ENCODE measurements at regions not wholly inside any gene's neighbourhood (a gene's known extent, or its start where the extent isn't known, plus 50 kb on each side); places are given as distances from the start of the nearest gene placed in this dataset.

DNA sequence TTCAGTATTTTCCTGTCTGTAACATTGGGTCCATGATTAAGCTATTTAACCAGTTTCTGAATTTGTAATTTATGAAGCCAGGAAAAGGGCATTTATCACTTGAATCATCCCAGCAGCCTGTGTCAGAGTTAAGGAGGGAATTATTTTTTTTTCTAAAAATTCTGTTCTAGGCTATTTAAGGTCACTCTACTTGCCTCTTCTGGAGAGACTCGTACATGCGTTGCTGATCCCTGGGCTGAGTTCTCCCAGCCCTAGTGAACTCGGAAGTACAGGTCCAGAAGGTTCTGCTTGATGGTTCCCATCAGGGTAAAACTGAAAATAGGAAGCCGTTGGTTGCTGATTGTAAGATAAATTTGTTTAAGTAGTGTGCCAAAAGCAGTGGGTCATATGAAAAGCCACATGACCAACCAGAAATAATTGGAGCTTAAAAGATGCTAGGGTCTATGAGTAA lies 90.7 kb downstream of the GPR88 start:
- Histone ChIP-seq H3K9me3 (no peaks in the 10 kb centered on the region), H3K4me1 (peaks cover 8% of the 10 kb centered on the region), H3K27me3 (no peaks in the 10 kb centered on the region), H3K4me3 (no peak overlapping the region), H3K36me3 (no peaks in the 10 kb centered on the region), H3K27ac (no peak overlapping the region)
- no peak for TF ChIP-seq POLR2AphosphoS5 (IDR thresholded peaks at IDR 0.05)
- TF ChIP-seq EP300 (IDR thresholded peaks at IDR 0.05), result no peak
- TF ChIP-seq, protein P1, sequence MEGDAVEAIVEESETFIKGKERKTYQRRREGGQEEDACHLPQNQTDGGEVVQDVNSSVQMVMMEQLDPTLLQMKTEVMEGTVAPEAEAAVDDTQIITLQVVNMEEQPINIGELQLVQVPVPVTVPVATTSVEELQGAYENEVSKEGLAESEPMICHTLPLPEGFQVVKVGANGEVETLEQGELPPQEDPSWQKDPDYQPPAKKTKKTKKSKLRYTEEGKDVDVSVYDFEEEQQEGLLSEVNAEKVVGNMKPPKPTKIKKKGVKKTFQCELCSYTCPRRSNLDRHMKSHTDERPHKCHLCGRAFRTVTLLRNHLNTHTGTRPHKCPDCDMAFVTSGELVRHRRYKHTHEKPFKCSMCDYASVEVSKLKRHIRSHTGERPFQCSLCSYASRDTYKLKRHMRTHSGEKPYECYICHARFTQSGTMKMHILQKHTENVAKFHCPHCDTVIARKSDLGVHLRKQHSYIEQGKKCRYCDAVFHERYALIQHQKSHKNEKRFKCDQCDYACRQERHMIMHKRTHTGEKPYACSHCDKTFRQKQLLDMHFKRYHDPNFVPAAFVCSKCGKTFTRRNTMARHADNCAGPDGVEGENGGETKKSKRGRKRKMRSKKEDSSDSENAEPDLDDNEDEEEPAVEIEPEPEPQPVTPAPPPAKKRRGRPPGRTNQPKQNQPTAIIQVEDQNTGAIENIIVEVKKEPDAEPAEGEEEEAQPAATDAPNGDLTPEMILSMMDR (IDR thresholded peaks at IDR 0.05), result no peak
- no peak for TF ChIP-seq POLR2A (IDR thresholded peaks at IDR 0.05)
- no peak for DNase-seq (ENCODE audit: low spot score in 2 of 2)
- WGBS, result 45% methylated on average over 4 of the region's 4 CpGs

DNA sequence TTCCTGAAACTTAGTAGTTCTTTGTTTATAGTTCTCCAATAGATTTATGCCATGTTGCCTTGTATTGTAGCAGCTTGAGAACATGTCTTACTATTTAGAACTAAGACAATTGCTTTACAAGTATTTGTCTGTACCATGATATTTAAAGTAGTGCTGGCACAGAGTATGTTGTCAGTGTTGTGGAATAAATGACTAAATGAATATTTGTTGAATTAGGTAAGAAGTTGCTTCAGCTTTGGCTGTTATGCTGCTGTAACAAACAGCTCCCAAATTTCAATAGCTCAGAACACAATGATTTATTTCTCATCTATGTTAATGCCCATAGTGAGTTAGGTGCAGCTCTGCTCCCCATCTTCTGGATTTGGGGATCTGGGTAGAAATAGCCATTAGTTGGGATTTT lies 90.2 kb upstream of the VCAM1 start:
- H3K27ac ChIP-seq, result no peak overlapping the region
- no peak for DNase-seq (ENCODE audit: low spot score in 2 of 2)
- H3K9me3 ChIP-seq, result no peaks in the 10 kb centered on the region
- H3K27me3 ChIP-seq, result no peaks in the 10 kb centered on the region
- no peak overlapping the region for H3K4me3 ChIP-seq
- TF ChIP-seq EP300 (IDR thresholded peaks at IDR 0.05), result no peak
- peaks cover 8% of the 10 kb centered on the region for H3K4me1 ChIP-seq
- no peaks in the 10 kb centered on the region for H3K36me3 ChIP-seq

DNA sequence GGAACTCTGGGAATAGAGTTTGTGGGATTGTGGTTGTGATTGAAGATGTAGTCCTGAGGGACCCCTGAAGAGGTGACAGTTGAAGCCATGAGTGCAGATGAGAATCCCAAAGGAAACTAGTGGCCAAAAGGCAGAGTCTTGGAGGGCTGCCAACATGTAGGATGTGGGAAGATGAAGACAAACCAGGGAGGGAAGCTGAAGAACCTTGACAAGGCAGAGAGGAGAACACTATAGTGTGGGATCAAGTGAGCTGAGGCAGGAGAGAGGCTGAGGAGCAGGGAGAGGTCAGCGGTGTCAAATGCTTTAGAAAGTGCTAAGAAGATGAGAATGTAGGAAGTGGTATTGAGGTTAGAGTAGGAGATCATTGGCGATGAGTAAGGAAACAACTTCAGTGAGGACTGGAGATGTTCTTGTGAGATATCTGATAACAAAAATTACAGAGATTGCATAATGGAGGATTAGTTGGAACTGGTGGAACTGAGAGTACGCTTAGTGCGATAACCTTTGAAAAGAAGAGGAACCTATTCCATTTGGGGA lies 88.5 kb upstream of the VCAM1 start:
- Histone ChIP-seq H3K4me3 (no peak overlapping the region), H3K27me3 (no peaks in the 10 kb centered on the region), H3K27ac (no peak overlapping the region), H3K4me1 (peaks cover 8% of the 10 kb centered on the region), H3K36me3 (no peaks in the 10 kb centered on the region), H3K9me3 (no peaks in the 10 kb centered on the region)
- WGBS, result 79% methylated on average over 4 of the region's 4 CpGs
- TF ChIP-seq POLR2A (IDR thresholded peaks at IDR 0.05), result no peak
- TF ChIP-seq, protein P1 (IDR thresholded peaks at IDR 0.05), result no peak
- DNase-seq (ENCODE audit: low spot score in 2 of 2), result no peak

DNA sequence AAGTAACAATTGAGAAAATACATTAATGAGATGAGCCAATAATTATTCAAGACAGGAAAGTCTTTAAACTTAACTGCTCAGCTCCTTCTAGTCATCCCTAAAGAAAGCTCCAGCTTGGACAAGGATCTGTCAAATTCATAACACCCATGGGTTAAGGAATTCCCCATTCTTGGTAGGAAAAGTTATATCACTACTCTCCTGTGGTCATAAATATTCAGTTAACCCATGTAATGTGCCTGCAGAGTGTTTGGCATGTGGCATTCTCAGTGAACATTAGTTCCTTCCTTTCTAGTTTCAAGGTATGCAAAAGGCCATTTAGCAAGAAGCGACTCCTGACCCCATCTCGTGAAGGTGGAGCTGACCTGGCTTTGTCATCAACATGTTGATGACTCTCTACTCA lies 76.7 kb upstream of the VCAM1 start:
- 86% methylated on average over 2 of the region's 2 CpGs for WGBS
- Histone ChIP-seq H3K4me3 (no peak overlapping the region), H3K9me3 (no peaks in the 10 kb centered on the region), H3K4me1 (no peaks in the 10 kb centered on the region), H3K27ac (no peak overlapping the region), H3K36me3 (no peaks in the 10 kb centered on the region), H3K27me3 (no peaks in the 10 kb centered on the region)
- TF ChIP-seq, protein P1 (IDR thresholded peaks at IDR 0.05), result no peak
- no peak for TF ChIP-seq EP300 (IDR thresholded peaks at IDR 0.05)
- no peak for TF ChIP-seq POLR2A (IDR thresholded peaks at IDR 0.05)
- no peak for TF ChIP-seq POLR2AphosphoS5 (IDR thresholded peaks at IDR 0.05)
- no peak for DNase-seq (ENCODE audit: low spot score in 2 of 2)

DNA sequence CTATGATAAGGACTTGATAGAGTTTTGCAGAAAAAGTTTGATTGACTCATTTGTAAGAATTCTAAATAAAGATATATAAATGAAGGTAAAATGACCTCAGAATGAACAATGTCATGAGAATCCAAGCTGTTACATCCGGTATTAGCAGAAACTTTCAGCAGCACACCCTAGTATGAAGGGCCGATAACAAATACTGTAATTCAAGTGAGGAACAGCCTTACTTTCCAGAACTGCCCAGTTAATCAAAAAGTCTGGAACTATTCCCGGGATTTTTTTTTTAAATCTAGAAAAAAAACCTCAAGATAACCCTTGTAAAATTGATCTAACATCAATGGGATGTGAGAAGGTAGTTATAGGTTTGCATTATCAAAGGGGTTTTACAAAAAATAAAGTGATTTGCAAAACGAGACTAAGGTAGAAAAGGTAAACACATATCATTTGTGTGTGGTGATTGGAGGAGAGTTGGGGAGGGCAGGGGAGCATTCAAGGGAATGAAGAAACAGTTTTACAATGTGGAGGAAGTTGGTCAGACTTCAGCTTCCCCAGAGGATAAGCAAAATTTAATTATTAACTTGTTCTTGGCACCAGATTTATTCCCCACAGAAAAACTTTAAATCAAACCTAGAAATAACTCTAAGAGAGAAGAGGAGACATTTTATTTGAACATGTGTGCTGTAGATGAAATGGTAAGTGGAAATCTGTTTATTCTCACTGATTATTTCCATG lies 75.9 kb upstream of the VCAM1 start:
- no peaks in the 10 kb centered on the region for H3K27me3 ChIP-seq
- H3K4me3 ChIP-seq, result no peak overlapping the region
- 37% methylated on average over 4 of the region's 4 CpGs for WGBS
- H3K9me3 ChIP-seq, result no peaks in the 10 kb centered on the region
- no peaks in the 10 kb centered on the region for H3K4me1 ChIP-seq
- no peak for DNase-seq (ENCODE audit: low spot score in 2 of 2)
- no peak for TF ChIP-seq EP300 (IDR thresholded peaks at IDR 0.05)
- TF ChIP-seq, protein P1 (IDR thresholded peaks at IDR 0.05), result no peak
- no peak for TF ChIP-seq POLR2AphosphoS5 (IDR thresholded peaks at IDR 0.05)
- no peak for TF ChIP-seq POLR2A (IDR thresholded peaks at IDR 0.05)
- H3K36me3 ChIP-seq, result no peaks in the 10 kb centered on the region
- no peak overlapping the region for H3K27ac ChIP-seq
